Medulla oblongata (tissue), 1 donor: ENCODE measurements at regions not wholly inside any gene's neighbourhood (a gene's known extent, or its start where the extent isn't known, plus 50 kb on each side); places are given as distances from the start of the nearest gene placed in this dataset.
"Not testable (repeated sequence)": the region's sequence is repeated elsewhere in the genome, so short reads cannot be mapped to it uniquely, and the experiment has no call there.

Experiments used
- DNase-seq: peaks from one replicate; pipeline ENCODE4 v3.0.0-alpha.2; 2015; ENCODE audit errors: extremely low spot score

DNA sequence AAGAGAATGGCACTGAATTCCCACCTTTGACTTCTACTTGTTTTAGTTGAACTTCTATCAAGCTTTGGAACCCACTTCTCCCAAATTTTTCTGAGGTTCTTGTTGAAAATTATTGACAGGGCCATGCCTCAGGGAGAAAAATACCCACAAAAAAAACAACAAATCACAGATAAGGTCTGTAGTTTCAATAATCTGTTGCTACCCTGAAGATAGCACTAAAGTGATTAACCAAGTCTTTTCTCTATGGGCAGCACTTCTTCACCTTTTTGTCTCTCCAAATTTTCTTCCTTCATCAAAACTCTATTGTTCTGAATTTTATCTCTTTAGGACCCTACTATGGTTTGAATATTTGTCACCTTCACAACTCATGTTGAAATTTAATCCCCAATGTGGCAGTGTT is 154.3 kb upstream of the FGF10 start:
- no peak for DNase-seq

DNA sequence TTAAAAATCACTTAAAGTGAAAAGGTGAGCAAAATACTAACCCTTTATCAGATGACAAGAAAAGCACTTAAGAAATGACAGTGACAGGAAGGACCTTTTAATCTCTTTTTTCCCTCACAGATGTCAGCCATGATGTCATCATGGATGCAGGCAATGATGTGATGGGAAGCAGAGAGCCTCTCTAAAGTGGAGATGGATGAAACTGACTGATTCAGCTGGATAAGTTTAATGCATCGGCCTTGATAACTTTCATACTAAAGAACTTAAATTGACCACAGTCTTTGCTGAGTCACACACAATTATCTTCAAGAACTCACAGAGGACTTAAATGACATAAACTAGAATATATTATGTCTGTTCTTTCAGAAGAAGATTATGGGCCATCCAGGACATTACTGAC is 153.2 kb upstream of the FGF10 start:
- no peak for DNase-seq

DNA sequence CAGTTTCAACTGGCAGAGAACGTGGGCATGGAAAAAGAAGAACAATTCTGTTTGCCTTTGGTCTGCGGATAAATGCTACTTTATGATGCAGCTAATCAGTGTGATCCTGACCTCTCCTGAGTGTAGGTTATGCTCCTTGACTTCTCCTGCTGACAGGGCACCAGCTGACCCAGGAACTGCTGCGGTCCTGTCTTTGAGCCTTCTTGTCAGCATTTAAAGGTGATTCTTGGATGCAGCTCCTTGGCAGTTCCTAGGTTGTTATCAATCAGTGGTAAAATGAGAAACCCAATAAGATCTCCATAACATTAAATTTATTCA is 150.3 kb upstream of the FGF10 start:
- no peak for DNase-seq

DNA sequence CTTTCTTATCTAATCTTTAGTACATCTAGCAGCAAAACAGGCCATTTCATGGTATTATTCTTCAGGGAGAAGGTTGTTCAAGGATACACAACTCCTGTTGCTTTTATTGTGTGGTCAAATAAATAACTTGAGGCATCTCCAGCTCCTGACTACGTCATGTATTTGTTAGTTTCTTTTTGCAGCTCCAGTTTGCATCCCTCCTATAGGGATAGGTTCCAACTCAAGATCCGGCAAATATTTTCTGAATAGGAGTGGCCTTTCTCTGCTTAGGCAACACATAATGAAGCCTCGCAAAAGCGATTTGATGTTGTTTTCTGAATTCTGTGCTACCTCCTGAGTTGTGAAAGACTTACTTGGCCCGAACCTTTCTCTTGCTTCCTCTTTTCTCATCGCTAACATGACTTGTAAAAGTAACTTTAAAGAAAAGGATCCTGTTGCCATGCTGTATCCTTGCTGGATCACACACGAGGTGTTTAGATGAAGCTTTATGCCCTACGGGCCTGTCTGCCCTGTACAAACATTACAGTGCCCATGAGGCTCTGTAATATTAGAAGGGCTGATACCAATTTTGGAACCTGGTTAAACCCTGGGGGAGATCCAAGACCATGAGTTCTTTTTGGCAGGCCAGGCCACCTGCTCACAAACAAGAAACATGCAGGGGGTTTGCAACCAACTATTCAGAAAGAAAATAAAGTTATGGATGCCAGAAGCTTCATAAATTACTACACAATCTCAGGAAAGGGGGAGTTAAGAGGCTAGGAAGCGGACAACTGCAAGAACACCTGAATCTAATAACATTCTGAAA is 149.8 kb upstream of the FGF10 start:
- no peak for DNase-seq

DNA sequence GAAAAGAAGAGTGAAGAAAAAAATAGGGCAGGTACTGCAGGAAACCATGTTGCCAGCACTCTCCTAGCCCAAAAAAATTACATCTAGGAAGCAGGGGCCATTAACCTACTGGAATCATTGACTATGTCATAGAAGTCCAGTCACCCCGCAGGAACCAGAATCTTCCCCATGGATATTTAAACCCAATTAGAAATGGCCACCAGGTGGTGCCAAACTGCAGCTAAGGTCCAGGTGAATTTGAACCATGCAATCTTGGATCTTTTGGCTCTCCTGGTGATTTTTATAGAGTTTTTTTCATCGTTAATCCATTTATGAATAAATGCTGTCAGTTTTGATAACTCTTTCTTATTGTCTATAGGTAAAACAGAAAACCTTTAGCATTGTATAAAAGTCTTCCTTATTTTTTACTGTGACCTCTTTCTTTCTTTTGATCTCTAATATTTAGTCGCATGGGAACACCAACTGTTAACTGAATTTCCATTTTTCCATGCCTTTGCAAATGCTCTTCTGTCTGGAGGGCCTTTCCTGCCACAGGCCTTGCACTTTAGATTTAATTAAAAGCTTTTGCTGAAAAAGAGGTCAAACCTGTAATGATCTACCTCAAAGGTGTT is 147.5 kb upstream of the FGF10 start:
- DNase-seq = peak; percentile 30

DNA sequence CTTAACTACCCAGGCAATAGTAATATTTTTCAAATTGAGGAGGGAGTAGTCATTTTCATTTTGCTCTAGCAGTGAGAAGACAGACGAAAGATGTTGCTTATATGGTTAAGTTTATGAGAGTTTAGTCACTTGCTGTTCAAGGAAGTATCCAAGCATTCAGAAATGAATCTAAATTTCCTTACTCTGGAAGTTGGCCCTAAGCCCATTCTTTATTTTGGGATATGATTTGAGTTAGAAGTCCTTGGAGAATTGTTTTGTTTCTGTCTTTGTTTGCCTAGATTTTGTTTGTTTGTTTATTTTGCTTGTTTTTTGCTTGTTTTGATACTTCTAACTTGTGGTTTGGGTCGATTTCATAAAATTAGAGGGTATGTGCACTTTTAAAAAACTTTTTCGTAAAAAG is 146.4 kb upstream of the FGF10 start:
- DNase-seq = no peak

DNA sequence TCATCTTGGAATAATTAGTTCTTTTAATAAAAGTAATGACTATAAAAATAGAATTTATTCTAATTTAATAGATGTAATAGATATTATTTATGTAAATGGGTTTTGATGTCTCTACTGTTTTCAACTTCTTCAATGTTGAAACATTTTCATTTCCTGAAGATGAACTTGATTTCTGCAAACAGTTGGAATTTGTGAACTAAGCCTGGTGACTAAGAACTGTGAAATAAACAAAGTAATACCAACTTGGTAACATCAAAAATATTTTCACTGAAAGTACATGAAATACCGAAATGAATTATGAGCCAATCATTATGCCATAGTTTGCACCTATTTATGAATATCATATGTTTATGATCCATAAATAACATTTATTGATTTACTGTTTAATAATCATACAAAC is 143.8 kb upstream of the FGF10 start:
- DNase-seq = no peak

DNA sequence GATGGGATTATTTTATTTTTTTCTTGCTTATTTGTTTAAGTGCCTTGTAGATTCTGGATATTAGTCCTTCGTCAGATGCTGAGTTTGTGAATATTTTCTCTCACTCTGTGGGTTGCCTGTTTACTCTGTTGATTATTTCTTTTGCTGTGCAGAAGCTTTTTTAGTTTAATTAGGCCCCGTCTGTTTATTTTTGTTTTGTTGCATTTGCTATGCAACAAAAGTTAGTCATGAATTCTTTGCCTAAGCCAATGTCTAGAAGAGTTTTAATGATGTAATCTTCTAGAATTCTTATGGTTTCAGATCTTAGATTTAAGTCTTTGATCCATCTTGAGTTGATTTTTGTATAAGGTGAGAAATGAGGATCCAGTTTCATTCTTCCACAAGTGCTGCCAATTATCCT is 142.5 kb upstream of the FGF10 start:
- not testable (repeated sequence) for DNase-seq

DNA sequence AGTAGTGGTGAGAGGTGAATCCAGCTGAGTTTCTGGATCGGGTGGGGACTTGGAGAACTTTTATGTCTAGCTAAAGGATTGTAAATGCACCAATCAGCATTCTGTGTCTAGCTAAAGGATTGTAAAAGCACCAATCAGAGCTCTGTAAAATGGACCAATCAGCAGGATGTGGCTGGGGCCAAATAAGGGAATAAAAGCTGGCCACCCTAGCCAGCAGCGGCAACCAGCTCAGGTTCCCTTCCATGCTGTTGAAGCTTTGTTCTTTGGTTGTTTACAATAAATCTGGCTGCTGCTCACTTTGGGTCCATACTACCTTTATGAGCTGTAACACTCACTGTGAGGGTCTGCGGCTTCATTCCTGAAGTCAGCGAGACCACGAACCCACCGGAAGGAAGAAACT is 141.6 kb upstream of the FGF10 start:
- not testable (repeated sequence) for DNase-seq

DNA sequence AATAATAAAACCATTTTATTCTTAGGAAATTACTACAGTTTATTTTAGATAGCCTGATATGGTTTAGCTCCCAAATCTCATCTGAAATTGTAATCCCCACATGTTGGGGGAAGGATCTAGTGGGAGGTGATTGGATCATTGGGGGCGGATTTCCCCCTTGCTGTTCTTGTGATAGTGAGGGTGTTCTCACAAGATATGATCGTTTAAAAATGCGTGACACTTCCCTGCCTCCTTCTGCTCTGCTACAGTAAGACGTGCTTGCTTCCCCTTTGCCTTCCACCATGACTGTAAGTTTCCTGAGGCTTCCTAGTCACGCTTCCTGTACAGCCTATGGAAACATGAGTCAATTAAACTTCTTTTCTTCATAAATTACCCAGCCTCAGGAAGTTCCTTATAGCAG is 122.4 kb upstream of the FGF10 start:
- DNase-seq = no peak

DNA sequence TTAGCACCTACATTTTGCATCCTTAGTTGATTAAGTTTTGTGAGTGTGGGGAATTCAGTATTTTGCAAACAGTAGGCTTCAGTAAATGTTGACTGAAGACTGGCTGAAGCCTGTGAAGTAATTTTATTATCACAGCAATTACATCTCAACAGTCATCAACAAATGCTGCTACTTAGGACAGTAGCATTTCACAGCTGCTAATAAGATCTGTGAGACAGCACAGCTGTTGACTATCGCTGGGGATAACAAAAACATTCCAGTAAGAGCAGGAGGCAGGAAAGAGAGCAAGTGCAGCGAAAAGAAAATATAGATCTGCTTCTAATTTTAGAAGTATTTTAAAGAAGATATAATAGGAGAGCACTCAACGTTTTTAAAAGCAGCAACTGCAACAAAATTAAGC is 117.3 kb upstream of the FGF10 start:
- no peak for DNase-seq

DNA sequence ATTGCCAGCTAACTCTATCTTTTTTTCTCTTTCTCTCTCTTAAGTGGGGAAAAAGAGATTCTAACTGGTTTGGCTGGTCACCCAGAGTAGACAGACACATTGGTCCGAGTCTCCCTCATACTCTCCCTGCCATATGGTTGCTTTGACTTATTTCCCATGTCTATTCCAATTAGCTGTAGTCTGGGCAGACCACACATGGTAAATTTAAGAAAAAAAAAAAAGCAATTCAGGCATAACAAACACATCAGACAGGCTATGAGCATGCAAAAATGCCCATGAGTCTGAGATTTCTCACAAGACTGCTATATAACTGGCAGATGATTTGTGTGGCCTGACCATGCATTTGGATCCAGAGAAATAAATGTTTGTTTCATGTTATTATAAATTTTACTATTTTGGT is 110.2 kb upstream of the FGF10 start:
- DNase-seq = no peak

DNA sequence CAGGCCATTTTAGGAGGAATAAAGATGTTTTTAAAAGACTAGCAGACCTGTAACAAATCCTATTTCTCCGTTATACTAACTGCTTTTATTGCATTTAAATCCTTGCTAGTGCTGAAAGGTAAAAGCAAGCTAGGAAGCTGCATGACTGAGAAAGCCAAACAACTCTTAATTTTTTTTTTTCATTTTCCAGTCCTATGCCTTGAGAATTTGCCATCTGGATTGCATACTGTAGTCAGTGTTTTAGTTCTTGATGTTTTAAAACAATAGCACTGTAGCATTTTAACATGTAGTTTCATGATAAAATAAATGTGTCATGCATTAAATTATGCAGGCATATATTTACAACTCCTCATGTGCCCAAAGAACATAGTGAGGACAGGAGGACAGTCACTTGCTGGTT is 108.4 kb upstream of the FGF10 start:
- no peak for DNase-seq

DNA sequence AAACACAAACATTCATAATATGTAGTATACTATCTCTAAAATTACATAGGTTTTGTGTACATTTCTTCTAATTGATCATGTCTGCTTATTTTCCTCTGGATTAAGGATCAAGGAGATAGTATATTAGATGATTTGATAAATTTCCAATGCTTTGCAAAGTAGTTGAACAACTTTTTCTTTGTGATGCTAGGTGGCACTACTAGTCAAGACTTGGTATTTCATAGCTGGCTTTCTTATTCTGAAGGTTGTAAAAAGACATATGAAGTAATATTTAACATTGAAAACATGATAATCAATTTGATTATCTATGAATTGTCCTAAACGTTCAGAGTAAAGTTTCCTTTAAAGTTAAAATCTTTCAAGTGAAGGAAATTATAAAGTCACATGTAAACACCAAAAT is 106.1 kb upstream of the FGF10 start:
- DNase-seq = no peak

DNA sequence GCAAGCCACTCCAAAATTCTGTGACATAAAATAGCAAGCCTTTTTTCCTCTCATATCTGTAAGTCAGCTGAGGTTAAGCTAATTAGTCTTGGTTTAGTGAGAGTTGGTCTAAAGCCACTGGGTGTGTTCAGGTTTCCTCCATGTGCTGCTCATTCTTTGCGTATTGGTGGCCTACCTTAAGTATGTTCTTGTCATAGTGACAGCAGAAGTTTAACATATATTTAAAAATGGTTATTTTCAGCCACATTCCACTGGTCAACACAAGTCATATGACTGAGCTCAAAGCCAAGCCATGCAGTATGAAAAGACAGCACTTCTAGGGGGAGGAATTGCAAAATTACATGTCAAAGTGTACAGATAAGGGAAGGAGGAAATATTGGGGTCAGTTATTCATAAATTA is 100.5 kb upstream of the FGF10 start:
- no peak for DNase-seq

DNA sequence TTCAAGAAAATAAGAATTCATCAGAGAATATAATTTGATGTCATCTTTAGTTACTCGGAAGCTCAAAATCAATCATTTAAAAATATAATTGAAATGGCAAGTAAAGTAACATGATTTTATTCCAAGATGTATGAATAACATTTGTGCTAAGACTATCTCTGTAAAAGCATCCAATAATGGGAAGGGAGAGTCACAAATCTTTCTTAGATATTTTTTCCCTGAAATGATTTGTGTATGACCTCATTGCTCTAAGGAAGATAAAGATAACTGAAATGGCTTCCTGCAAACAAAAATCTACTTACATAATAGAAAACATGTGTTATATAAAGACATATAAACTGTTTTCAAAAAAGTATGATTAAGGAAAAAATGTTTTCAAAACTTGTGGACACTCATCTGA is 97.4 kb upstream of the FGF10 start:
- no peak for DNase-seq

DNA sequence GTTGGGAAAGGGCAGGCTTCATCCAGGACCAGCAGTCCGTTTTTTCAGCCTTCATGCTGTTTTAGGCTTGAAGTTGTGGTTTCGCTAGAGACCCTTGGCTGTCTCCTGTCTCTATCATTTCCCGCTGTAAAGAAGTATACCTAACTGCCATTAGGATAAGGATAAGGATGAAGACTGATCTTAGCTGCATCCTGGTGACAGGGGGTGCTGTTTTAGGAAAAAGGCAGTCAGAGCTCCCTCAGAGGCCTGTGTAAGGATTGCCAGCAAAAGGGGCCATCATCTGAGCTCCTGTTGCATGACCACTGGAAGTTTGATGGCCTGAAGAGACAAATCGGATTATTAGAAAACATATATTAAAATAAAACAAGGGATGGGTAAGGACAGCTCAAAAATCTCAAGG is 64.8 kb upstream of the FGF10 start:
- no peak for DNase-seq

DNA sequence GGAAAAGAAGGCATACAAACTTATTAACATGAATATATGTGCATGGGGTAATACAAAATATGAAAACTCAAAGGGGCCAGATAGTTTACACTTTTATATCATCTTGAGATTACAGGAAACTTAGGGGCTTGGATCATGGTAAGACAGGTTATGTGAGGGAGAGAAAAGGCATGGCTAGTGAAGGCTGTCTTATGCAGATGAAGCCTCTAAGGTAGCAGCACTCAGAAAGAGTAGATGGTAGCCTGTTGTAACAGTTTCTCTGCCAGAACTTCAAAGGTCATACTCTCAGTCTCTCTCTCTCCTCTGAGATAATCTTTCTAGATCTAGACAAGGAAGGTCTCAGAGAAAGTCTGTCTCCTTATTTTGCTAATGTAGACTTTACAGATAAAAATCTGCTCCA is 57.2 kb upstream of the FGF10 start:
- DNase-seq = no peak

DNA sequence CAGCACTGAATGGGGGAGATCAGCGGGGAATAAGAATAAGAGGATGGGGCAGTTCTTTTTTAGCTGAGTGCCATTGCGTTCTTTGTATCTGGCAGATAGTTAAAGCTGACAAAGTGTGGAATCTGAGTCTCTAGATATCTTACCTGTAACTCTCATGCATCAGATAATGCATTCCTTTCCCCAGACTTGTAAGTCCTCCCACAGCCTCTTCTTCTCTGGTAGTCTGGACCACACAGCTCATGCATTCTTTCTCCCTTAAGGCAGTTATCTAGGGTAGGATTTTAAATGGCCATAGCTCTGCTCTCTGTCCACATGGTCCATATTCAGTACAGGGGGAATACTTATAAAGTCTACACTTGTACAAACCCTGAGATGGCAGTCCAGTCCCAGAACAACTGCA is 54.0 kb upstream of the FGF10 start:
- no peak for DNase-seq

DNA sequence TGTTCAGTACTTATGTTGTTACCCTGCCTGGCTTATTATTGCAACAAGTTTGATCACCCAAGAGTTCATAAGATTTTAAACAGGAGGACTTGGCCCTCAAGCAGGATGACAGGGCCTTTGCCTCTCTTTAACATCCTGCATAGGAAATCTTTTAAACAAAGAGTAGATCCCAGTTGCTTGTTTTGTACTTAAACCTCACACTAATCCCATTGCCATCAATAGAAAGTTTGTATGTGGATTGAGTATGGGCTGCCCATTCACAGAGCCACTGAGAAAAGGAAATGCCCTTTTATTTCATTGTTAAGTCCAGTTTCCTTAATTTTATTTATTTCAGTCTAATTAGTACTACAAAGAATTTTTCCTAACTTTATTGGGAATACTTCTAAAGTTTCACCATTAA is 52.2 kb upstream of the FGF10 start:
- DNase-seq = no peak

DNA sequence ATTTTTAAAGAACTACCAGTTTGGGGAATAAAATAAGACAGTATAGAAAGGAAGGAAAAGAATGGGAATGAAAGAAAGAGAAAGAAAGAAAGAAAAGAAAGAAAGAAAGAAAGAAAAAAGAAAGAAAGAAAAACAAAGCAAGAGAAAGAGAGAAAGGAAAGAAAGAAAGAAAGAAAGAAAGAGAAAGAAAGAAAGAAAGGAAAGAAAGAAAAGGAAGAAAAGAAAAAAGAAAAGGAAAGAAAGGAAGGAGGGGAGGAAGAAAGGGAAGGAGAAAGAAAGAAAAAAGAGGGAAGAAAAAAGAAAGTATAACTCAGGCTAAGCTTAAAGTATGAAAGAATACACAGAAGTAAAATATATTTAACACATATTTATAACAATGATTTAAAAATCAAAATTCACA is 51.0 kb upstream of the FGF10 start:
- DNase-seq = no peak
